Endothelial cell of umbilical vein (primary cell): ENCODE measurements at regions not wholly inside any gene's neighbourhood (a gene's known extent, or its start where the extent isn't known, plus 50 kb on each side); places are given as distances from the start of the nearest gene placed in this dataset.

Experiments used
- BruUV-seq: library from RNA; stranded (reverse); fragments of 400-500 nt; replicated peaks from 2 replicates; lab custom pipeline; 2021; lab: Mats Ljungman, UMichigan
- CTCF ChIA-PET: fragments of 300-600, 350-600 bp; sonication (Branson Sonifier 250); formaldehyde crosslinking; loops from one replicate; lab custom pipeline; 2021; ENCODE audit warnings: antibody characterized with exemption, inconsistent platforms; lab: Charles Lee
- POLR2A ChIA-PET: fragments of 300-600, 350-600 bp; sonication (Branson Sonifier 250); formaldehyde crosslinking; loops from one replicate; lab custom pipeline; 2021; ENCODE audit warnings: antibody characterized with exemption, inconsistent platforms; lab: Charles Lee
- DNase-seq: peaks from one replicate; pipeline ENCODE4 v3.0.0-alpha.2; 2011; ENCODE audit warnings: low read depth, low spot score
- FAIRE-seq: peaks from 2 replicates; lab custom pipeline; 2011; peaks lifted over from hg19 to GRCh38; lab: Jason Lieb, UNC
- H2AFZ ChIP-seq: 2 replicates; pipeline ENCODE4 v1.6.0; 2012; ENCODE audit warnings: low read depth, low read length, control low read depth, inconsistent platforms
- H3K27ac ChIP-seq: 2 replicates; pipeline ENCODE4 v1.5.1; 2011; ENCODE audit warnings: low read depth, mild to moderate bottlenecking, control low read depth, low read length, moderate library complexity; ENCODE audit not compliant: insufficient read depth
- H3K27me3 ChIP-seq, 2 experiments: 2 replicates each; pipeline versions ENCODE4 v1.6.0 to v1.6.1; 2011; ENCODE audit warnings: low read length in 2 of 2, mixed read lengths in 1 of 2; ENCODE audit not compliant: control insufficient read depth in 2 of 2, insufficient read depth in 2 of 2
- H3K36me3 ChIP-seq, 2 experiments: 2 replicates in 1 of 2; 3 replicates in 1 of 2; pipeline ENCODE4 v1.5.1; 2011; ENCODE audit warnings: low read length in 2 of 2, mild to moderate bottlenecking in 1 of 2, moderate library complexity in 1 of 2; ENCODE audit not compliant: control insufficient read depth in 2 of 2, insufficient read depth in 2 of 2; ENCODE audit errors: extremely low read depth in 1 of 2
- H3K4me1 ChIP-seq: 3 replicates; pipeline ENCODE4 v1.5.1; 2011; ENCODE audit warnings: mild to moderate bottlenecking, low read length; ENCODE audit not compliant: control insufficient read depth, insufficient read depth; ENCODE audit errors: extremely low read depth
- H3K4me2 ChIP-seq: 2 replicates; pipeline ENCODE4 v1.6.1; 2011; ENCODE audit warnings: low read length, control low read depth, mixed read lengths; ENCODE audit not compliant: insufficient read depth
- H3K4me3 ChIP-seq, 3 experiments: fragments of 200-600 bp in 1 of 3; sonication (generic), shearing (Covaris generic) in 1 of 3; replicated peaks in 1 of 3; 2 replicates each; pipeline ENCODE4 v1.5.1; 2011 to 2016; ENCODE audit warnings: control low read depth in 3 of 3, low read length in 3 of 3, mild to moderate bottlenecking in 2 of 3, inconsistent platforms in 1 of 3, low read depth in 1 of 3, moderate library complexity in 1 of 3; ENCODE audit not compliant: insufficient read depth in 1 of 3
- H3K79me2 ChIP-seq: 2 replicates; pipeline ENCODE4 v1.6.0; 2012; ENCODE audit warnings: low read length, inconsistent platforms; ENCODE audit not compliant: control insufficient read depth, insufficient read depth
- H3K9ac ChIP-seq: replicated peaks from 2 replicates; pipeline ENCODE3; 2011; ENCODE audit warnings: low read length, control low read depth; ENCODE audit not compliant: insufficient read depth; ENCODE audit errors: extremely low read depth
- H3K9me1 ChIP-seq: replicated peaks from 3 replicates; pipeline ENCODE4 v1.6.0; 2011; ENCODE audit warnings: mild to moderate bottlenecking, low read length; ENCODE audit not compliant: control insufficient read depth, insufficient read depth; ENCODE audit errors: extremely low read depth
- H3K9me3 ChIP-seq: replicated peaks from 2 replicates; pipeline ENCODE4 v1.5.1; 2012; ENCODE audit warnings: low read length, inconsistent platforms; ENCODE audit not compliant: control insufficient read depth, insufficient read depth
- H4K20me1 ChIP-seq: replicated peaks from 2 replicates; pipeline ENCODE3; 2011; ENCODE audit warnings: mild to moderate bottlenecking, low read length; ENCODE audit not compliant: control insufficient read depth, insufficient read depth; ENCODE audit errors: extremely low read depth
- EZH2 ChIP-seq: IDR thresholded peaks from 2 replicates; pipeline ENCODE4 v1.6.1; 2012; ENCODE audit warnings: borderline replicate concordance, low read depth, mild to moderate bottlenecking, moderate library complexity, low read length, inconsistent platforms; ENCODE audit not compliant: severe bottlenecking
- FOS ChIP-seq: IDR thresholded peaks from 2 replicates; pipeline ENCODE4 v1.6.1; 2011; ENCODE audit warnings: mild to moderate bottlenecking, low read length, moderate library complexity, borderline replicate concordance; ENCODE audit not compliant: insufficient read depth
- GATA2 ChIP-seq: IDR thresholded peaks from 2 replicates; pipeline ENCODE4 v1.7.0; 2011; ENCODE audit warnings: low read depth, mild to moderate bottlenecking, moderate library complexity, mixed read lengths, low read length; ENCODE audit not compliant: insufficient read length, insufficient read depth
- JUN ChIP-seq: IDR thresholded peaks from 2 replicates; pipeline ENCODE4 v1.6.1; 2011; ENCODE audit warnings: borderline replicate concordance, low read depth; ENCODE audit not compliant: insufficient read length, insufficient read depth
- MYC ChIP-seq: IDR thresholded peaks from one replicate; pipeline ENCODE4 v1.6.1; 2011; ENCODE audit warnings: mild to moderate bottlenecking, low read depth, low read length
- POLR2A ChIP-seq: IDR thresholded peaks from 2 replicates; pipeline ENCODE4 v1.6.1; 2012; ENCODE audit warnings: low read depth, mild to moderate bottlenecking, control low read depth, low read length
- POLR2AphosphoS5 ChIP-seq: IDR thresholded peaks from 2 replicates; pipeline ENCODE4 v1.6.1; 2012; ENCODE audit warnings: low read depth, mild to moderate bottlenecking, control low read depth, low read length, moderate library complexity; ENCODE audit not compliant: insufficient read depth
- dilution Hi-C: fragments of 300-500 bp; cut with MboI; formaldehyde crosslinking; loops from one replicate; pipeline ENCODE4 v1.15.0; 2019; ENCODE audit warnings: low sequenced_read_pairs; ENCODE audit not compliant: extremely low pct_ligation_motif_present
- intact Hi-C: fragments of 100-400 bp; cut with micrococcal nuclease; formaldehyde crosslinking; loops from one replicate; pipeline ENCODE4 v1.10.0; 2022
- TF ChIP-seq, protein P1 (sequence below), 2 donors: IDR thresholded peaks; 1 replicate in 1 of 2; 2 replicates in 1 of 2; pipeline ENCODE4 v1.5.1; 2011; ENCODE audit warnings: low read length in 2 of 2, mild to moderate bottlenecking in 2 of 2, moderate library complexity in 2 of 2, control low read depth in 1 of 2, inconsistent platforms in 1 of 2, low read depth in 1 of 2; ENCODE audit not compliant: insufficient read depth in 1 of 2; ENCODE audit errors: extremely low read depth in 1 of 2

DNA sequence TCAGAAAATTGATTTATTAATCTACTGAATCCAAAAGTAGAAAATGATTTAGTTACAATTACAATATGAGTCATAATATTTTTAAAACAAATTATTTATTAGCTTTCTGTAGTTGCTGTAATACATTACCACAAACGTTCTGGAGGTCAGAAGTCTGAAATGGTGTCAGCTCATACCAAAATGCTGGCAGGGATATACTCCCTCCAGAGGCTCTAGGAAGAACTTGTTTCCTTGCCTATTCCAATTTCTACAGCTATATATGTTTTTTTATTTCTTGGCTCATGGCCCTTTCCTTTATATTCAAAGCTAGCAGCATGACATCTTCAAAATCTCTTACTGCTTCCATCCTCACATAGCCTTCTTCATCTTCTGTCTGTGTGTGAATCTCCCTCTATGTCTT, 667.9 kb upstream of the ITGA1 start:
- DNase-seq, result no peak
- Histone ChIP-seq H3K36me3 (no peaks in the 10 kb centered on the region), H4K20me1 (no peaks in the 10 kb centered on the region), H3K4me2 (no peak overlapping the region), H3K4me3 (no peak overlapping the region), H3K79me2 (no peaks in the 10 kb centered on the region), H3K27ac (no peak overlapping the region), H3K27me3 (no peaks in the 10 kb centered on the region), H3K9me1 (no peaks in the 10 kb centered on the region), H3K9me3 (no peaks in the 10 kb centered on the region), H3K9ac (no peak overlapping the region), H3K4me1 (no peaks in the 10 kb centered on the region), H2AFZ (no peak overlapping the region)
- intact Hi-C loops (no loop called here), dilution Hi-C loops (no loop called here)
- TF ChIP-seq MYC (no peak), JUN (no peak), FOS (no peak), EZH2 (no peak), POLR2A (no peak), POLR2AphosphoS5 (no peak), GATA2 (no peak)
- TF ChIP-seq, protein P1, sequence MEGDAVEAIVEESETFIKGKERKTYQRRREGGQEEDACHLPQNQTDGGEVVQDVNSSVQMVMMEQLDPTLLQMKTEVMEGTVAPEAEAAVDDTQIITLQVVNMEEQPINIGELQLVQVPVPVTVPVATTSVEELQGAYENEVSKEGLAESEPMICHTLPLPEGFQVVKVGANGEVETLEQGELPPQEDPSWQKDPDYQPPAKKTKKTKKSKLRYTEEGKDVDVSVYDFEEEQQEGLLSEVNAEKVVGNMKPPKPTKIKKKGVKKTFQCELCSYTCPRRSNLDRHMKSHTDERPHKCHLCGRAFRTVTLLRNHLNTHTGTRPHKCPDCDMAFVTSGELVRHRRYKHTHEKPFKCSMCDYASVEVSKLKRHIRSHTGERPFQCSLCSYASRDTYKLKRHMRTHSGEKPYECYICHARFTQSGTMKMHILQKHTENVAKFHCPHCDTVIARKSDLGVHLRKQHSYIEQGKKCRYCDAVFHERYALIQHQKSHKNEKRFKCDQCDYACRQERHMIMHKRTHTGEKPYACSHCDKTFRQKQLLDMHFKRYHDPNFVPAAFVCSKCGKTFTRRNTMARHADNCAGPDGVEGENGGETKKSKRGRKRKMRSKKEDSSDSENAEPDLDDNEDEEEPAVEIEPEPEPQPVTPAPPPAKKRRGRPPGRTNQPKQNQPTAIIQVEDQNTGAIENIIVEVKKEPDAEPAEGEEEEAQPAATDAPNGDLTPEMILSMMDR (IDR thresholded peaks at IDR 0.05; ENCODE audit: extremely low read depth in 1 of 2, insufficient read depth in 1 of 2, low read depth in 1 of 2, low read length in 2 of 2), result no peak
- no peak for FAIRE-seq
- no TSS peak for BruUV-seq
- POLR2A ChIA-PET, result no interaction called here
- CTCF ChIA-PET, result interaction anchor here (0.9 to 1.7 kb wide), 2 partner anchors 30 to 111 kb away, joined by 3 to 4 read pairs; no protein-coding TSS in a partner anchor
